ENCODE measurements at regions not wholly inside any gene's neighbourhood (a gene's known extent, or its start where the extent isn't known, plus 50 kb on each side); places are given as distances from the start of the nearest gene placed in this dataset.

DNA sequence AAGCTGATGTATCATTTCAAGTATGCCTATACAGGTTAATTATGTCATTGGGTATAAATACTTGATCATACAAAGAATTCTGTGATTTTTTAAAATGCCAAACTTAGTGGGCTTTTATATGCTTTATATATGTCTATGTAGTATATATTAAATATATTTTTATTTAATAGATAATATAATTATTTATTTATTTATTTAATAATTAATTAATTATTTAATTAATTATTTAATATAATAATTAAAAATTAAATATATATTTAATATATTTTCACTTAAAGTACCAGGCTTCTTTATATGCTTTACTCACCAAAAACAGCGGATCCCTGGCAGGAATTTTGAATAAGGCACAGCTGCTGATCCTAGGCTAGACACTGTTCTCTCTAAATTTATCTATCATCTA, 687.0 kb downstream of the VGLL3 start:
- TF ChIP-seq ZBTB21 (CRISPR knock-in tag; IDR thresholded peaks at IDR 0.05; ENCODE audit: borderline replicate concordance): no peak
- TF ChIP-seq, protein P1, sequence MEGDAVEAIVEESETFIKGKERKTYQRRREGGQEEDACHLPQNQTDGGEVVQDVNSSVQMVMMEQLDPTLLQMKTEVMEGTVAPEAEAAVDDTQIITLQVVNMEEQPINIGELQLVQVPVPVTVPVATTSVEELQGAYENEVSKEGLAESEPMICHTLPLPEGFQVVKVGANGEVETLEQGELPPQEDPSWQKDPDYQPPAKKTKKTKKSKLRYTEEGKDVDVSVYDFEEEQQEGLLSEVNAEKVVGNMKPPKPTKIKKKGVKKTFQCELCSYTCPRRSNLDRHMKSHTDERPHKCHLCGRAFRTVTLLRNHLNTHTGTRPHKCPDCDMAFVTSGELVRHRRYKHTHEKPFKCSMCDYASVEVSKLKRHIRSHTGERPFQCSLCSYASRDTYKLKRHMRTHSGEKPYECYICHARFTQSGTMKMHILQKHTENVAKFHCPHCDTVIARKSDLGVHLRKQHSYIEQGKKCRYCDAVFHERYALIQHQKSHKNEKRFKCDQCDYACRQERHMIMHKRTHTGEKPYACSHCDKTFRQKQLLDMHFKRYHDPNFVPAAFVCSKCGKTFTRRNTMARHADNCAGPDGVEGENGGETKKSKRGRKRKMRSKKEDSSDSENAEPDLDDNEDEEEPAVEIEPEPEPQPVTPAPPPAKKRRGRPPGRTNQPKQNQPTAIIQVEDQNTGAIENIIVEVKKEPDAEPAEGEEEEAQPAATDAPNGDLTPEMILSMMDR (IDR thresholded peaks at IDR 0.05): no peak

Measured in WTC11 (cell line).